GM12865 (cell line): ENCODE measurements at regions not wholly inside any gene's neighbourhood (a gene's known extent, or its start where the extent isn't known, plus 50 kb on each side); places are given as distances from the start of the nearest gene placed in this dataset.

ENCODE experiments used
- DNase-seq: peaks from one replicate; pipeline ENCODE4 v3.0.0; 2010; ENCODE audit warnings: low read depth
- H3K4me3 ChIP-seq: 2 replicates; pipeline ENCODE4 v1.5.1; 2011; ENCODE audit warnings: mild to moderate bottlenecking, low read depth, low read length, control low read depth
- TF ChIP-seq, protein P1 (sequence below): IDR thresholded peaks from 2 replicates; pipeline ENCODE4 v1.5.1; 2011; ENCODE audit warnings: low read length, control low read depth, low read depth, inconsistent platforms; ENCODE audit not compliant: insufficient read depth; ENCODE audit errors: missing control alignments

DNA sequence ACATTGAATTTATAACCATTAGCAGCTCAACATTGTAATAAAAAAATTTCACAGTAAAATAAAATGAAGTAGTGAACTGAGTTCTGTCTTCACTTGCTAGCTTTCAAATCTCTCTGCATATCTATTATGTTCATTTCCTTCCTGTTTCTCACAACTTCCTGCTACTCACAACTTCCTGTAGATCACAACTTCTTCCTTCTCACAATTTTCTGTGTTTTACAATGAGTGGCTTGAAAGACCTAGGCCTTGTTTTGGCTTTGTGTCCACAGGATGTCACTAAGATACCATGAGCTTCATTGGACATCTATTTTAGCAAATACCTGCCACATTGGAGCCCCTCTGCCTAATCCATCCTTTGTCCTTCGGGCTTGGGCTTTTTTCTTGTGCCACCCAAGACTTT is 480.3 kb upstream of the ADAMTS16 start:
- TF ChIP-seq, protein P1, sequence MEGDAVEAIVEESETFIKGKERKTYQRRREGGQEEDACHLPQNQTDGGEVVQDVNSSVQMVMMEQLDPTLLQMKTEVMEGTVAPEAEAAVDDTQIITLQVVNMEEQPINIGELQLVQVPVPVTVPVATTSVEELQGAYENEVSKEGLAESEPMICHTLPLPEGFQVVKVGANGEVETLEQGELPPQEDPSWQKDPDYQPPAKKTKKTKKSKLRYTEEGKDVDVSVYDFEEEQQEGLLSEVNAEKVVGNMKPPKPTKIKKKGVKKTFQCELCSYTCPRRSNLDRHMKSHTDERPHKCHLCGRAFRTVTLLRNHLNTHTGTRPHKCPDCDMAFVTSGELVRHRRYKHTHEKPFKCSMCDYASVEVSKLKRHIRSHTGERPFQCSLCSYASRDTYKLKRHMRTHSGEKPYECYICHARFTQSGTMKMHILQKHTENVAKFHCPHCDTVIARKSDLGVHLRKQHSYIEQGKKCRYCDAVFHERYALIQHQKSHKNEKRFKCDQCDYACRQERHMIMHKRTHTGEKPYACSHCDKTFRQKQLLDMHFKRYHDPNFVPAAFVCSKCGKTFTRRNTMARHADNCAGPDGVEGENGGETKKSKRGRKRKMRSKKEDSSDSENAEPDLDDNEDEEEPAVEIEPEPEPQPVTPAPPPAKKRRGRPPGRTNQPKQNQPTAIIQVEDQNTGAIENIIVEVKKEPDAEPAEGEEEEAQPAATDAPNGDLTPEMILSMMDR = no peak
- no peak overlapping the region for H3K4me3 ChIP-seq
- DNase-seq = no peak

DNA sequence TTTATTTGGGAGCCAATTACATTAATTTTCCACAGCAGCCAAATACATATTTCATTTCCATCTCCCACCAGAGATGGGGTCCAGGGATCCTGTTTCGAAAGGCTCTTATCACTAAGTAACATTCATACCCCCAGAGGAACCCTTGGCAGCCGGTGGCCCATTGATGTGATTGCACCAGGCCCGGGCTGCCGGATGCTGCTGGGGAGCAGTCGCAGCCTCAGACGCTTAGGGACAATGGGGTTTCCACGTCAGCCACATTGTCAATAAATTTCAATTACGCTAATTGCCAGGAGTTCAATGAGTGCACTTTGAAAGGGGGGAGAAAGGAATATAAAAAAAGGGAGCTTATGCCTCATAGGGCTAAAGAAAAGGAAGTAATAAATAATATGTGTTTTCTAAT is 478.8 kb upstream of the ADAMTS16 start:
- no peak overlapping the region for H3K4me3 ChIP-seq
- TF ChIP-seq, protein P1 = no peak
- DNase-seq = no peak

- H3K4me3 ChIP-seq = no peak overlapping the region
- DNase-seq = no peak
- TF ChIP-seq, protein P1 = no peak
These were observed 478.3 kb upstream of the ADAMTS16 start for GRCh38 chr5:4661836-4662235.

DNA sequence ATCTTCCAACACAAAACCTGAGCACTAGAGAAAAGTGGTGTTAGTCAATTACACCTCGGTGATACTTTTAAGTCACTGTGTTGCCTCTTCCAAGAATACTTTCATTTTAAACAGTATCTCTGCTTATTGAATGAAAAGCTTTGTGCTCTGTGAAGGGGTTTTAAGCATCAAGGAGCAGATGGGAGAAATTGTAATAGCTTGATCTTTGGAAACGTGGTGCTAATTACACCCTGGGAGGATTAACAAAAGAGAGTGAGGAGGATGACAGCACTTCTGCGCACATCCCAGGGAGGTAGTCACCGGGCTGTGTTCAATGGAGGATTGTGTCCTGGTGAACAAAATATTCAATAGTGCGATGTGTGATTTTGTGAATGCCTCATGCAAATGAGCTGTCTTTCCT is 477.4 kb upstream of the ADAMTS16 start:
- no peak overlapping the region for H3K4me3 ChIP-seq
- DNase-seq = no peak
- TF ChIP-seq, protein P1 = no peak

DNA sequence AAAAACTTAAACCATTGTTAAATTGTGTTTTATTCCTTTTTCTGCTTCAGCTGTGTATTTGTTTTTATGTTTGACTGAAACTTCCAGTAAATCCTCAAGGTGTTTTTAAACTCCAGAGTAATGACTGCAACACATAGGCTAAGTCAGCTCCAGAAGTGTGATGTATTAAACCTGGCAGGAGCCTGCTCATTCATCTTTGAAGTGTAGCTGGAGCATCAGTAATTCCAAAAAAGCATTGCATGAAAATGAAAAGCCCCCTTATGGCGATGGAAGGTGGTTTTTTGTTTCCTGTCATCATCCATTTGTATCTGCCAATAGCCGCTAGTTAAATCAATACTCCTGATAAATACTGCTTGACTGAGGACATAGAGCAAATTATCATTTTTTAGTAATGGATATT is 474.2 kb upstream of the ADAMTS16 start:
- TF ChIP-seq, protein P1 = no peak
- no peak overlapping the region for H3K4me3 ChIP-seq
- no peak for DNase-seq

DNA sequence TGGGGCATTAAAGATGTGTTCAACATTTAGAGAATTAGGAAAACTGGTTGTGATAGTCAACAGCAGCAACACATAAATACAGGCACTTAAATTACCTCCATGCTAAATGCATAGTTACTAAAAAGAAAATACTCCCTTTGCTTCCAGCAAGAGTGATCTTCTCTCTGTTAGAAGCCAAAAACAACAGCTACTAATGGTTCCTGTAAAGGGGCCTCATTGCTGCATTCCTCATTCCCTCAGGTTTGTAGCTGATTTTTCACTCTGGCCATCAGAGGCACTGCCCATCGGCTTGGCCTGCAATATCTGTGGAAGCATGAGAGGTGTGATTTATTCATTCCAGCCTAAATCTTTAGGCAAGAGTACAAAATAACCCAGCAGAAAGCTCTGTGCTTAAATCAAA is 466.0 kb upstream of the ADAMTS16 start:
- no peak for DNase-seq
- TF ChIP-seq, protein P1 = no peak
- no peak overlapping the region for H3K4me3 ChIP-seq

- no peak for DNase-seq
- TF ChIP-seq, protein P1 = no peak
These were observed 463.2 kb upstream of the ADAMTS16 start for GRCh38 chr5:4676934-4677333.

More at GRCh38 chr5:4676934-4677333, 463.2 kb upstream of the ADAMTS16 start:
- H3K4me3 ChIP-seq = no peak overlapping the region
